Activated B cell treated with CpG ODN at 0.5 μM for 24 hours (primary cell): ENCODE measurements at regions not wholly inside any gene's neighbourhood (a gene's known extent, or its start where the extent isn't known, plus 50 kb on each side); places are given as distances from the start of the nearest gene placed in this dataset.

Experiments used
- ATAC-seq: fragments of 200-7000 bp; cut with Tn5 transposase; one replicate; pipeline ENCODE4 v1.10.0; 2021; ENCODE audit warnings: low read depth, mild to moderate bottlenecking, moderate library complexity
- CTCF ChIA-PET: fragments of 350-600 bp; sonication (Branson Sonifier 250); formaldehyde crosslinking; loops from one replicate; lab custom pipeline; 2021; ENCODE audit warnings: antibody characterized with exemption; lab: Charles Lee
- POLR2A ChIA-PET: fragments of 350-600 bp; sonication (Branson Sonifier 250); formaldehyde crosslinking; loops from one replicate; lab custom pipeline; 2021; ENCODE audit warnings: antibody characterized with exemption; lab: Charles Lee
- DNase-seq: peaks from one replicate; pipeline ENCODE4 v3.0.0; 2022
- H3K27ac Mint-ChIP-seq: one replicate; pipeline ENCODE4 v1.8.0; 2020; ENCODE audit warnings: mixed read lengths
- H3K27me3 Mint-ChIP-seq: one replicate; pipeline ENCODE4 v1.8.0; 2021; ENCODE audit warnings: mixed read lengths
- H3K36me3 Mint-ChIP-seq: one replicate; pipeline ENCODE4 v1.8.0; 2021; ENCODE audit warnings: low read depth, mixed read lengths
- H3K4me1 Mint-ChIP-seq: one replicate; pipeline ENCODE4 v1.8.0; 2021; ENCODE audit warnings: mixed read lengths
- H3K4me3 Mint-ChIP-seq: one replicate; pipeline ENCODE4 v1.8.0; 2020; ENCODE audit warnings: mild to moderate bottlenecking, mixed read lengths
- H3K9me3 Mint-ChIP-seq: one replicate; pipeline ENCODE4 v1.8.0; 2020; ENCODE audit warnings: mixed read lengths
- intact Hi-C: fragments of 100-400 bp; cut with micrococcal nuclease; formaldehyde crosslinking; loops from one replicate; pipeline ENCODE4 v1.15.1; 2024
- TF ChIP-seq, protein P1 (sequence below): fragments of 200-600 bp; IDR thresholded peaks from one replicate; pipeline ENCODE4 v1.8.0; 2022; ENCODE audit warnings: antibody characterized with exemption, mild to moderate bottlenecking

DNA sequence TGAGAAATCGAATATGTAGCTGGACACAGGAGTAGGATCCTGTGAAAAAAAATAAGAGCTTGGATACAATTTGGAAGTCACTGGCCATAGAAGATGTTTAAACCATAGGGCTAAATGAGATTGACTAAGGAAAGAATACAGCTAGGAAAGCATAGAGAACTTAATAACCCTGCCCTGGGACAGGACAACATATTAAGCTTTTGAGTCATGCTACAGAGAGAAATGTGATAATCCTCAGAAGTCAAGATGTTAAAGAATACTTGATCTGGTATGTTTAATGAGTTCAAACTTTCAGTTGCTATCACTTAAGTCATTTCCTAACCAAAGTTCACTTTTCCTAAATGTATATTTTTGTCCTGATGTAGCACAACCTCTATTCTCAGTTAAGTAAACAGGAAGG lies 154.6 kb upstream of the TSHZ2 start:
- no peak overlapping the region for H3K27ac Mint-ChIP-seq
- POLR2A ChIA-PET = no interaction called here
- no peaks in the 10 kb centered on the region for H3K36me3 Mint-ChIP-seq
- H3K27me3 Mint-ChIP-seq = peaks cover 4% of the 10 kb centered on the region
- intact Hi-C loops = no loop called here
- TF ChIP-seq, protein P1, sequence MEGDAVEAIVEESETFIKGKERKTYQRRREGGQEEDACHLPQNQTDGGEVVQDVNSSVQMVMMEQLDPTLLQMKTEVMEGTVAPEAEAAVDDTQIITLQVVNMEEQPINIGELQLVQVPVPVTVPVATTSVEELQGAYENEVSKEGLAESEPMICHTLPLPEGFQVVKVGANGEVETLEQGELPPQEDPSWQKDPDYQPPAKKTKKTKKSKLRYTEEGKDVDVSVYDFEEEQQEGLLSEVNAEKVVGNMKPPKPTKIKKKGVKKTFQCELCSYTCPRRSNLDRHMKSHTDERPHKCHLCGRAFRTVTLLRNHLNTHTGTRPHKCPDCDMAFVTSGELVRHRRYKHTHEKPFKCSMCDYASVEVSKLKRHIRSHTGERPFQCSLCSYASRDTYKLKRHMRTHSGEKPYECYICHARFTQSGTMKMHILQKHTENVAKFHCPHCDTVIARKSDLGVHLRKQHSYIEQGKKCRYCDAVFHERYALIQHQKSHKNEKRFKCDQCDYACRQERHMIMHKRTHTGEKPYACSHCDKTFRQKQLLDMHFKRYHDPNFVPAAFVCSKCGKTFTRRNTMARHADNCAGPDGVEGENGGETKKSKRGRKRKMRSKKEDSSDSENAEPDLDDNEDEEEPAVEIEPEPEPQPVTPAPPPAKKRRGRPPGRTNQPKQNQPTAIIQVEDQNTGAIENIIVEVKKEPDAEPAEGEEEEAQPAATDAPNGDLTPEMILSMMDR = no peak
- ATAC-seq (no peak), DNase-seq (no peak)
- CTCF ChIA-PET = no interaction called here
- H3K4me1 Mint-ChIP-seq = no peaks in the 10 kb centered on the region
- H3K9me3 Mint-ChIP-seq = no peaks in the 10 kb centered on the region
- H3K4me3 Mint-ChIP-seq = no peak overlapping the region

DNA sequence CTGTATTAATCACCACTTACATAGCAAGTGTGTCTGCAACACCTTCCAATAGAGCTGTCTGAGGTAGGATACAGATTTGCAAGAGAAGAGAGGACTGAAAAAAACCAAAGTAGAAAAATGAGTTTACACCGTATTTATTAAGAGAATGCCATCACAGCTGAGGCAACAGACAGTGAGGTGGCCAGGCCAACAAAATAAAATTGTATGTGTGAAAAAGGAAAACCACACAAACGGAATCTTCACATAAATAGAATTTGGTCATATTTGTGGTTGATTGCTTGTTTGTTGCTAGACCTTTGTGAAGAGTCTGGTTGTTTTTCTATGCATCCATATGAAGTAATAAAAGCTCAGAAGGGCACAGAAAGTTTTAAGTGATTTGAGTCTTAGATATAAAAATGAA lies 157.8 kb upstream of the TSHZ2 start:
- peaks cover 4% of the 10 kb centered on the region for H3K27me3 Mint-ChIP-seq
- H3K4me3 Mint-ChIP-seq = no peak overlapping the region
- intact Hi-C loops = no loop called here
- ChIA-PET CTCF (no interaction called here), POLR2A (no interaction called here)
- no peak overlapping the region for H3K27ac Mint-ChIP-seq
- DNase-seq (no peak), ATAC-seq (no peak)
- TF ChIP-seq, protein P1 = no peak
- H3K4me1 Mint-ChIP-seq = no peaks in the 10 kb centered on the region
- H3K36me3 Mint-ChIP-seq = no peaks in the 10 kb centered on the region
- H3K9me3 Mint-ChIP-seq = no peaks in the 10 kb centered on the region

DNA sequence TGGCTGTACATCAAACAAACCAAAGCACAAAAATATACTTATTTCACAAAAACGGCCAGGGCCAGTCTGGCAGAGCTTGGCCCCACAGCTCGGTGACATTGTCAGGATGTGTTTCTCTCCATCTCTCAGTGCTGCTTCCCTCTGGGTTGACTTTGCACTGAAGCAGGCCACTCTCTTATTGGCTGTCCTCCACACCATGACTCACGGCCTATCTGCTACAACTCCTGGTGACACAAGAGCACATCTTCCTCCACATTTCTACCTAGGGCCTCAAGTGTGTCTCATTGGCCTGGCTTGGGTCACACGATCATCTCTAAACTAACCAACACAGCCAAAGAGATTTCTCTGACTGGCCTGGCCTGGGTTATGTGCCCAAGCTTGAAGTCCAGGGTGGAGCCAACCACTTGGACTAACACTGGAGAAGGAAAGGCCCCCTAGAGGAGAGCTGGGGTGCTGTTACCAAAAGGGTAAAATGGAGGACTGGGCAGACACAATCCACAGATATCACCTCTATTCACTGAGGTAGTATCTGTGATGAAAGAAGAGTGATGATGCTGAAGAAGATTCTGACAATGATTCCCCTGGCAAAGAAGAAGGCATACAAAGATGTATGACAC lies 159.8 kb upstream of the TSHZ2 start:
- Mint-ChIP-seq H3K36me3 (no peaks in the 10 kb centered on the region), H3K4me3 (no peak overlapping the region), H3K27me3 (no peaks in the 10 kb centered on the region), H3K27ac (no peak overlapping the region), H3K4me1 (no peaks in the 10 kb centered on the region), H3K9me3 (no peaks in the 10 kb centered on the region)
- ChIA-PET POLR2A (no interaction called here), CTCF (no interaction called here)
- intact Hi-C loops = no loop called here
- ATAC-seq = no peak
- no peak for DNase-seq
- TF ChIP-seq, protein P1 = no peak

DNA sequence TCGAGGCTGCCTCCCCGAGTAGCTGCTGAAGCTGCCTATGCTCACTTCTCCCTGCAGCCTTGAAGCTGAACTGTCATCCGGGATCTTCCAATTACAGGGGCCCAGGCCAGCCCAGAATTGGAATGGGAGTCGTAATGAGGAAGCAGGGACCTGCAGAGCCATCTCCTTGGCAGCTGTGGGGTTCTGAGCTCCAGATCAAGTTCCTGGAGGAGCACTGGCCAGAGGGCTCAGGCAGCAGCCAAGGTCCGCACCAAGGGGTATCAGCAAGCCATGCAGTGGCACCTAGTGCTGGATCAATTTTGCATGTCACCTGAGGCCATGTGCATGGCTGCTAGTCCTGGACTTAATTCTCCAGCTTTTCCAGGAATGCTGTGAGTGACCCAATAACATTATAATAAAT lies 163.2 kb upstream of the TSHZ2 start:
- no peaks in the 10 kb centered on the region for H3K9me3 Mint-ChIP-seq

DNA sequence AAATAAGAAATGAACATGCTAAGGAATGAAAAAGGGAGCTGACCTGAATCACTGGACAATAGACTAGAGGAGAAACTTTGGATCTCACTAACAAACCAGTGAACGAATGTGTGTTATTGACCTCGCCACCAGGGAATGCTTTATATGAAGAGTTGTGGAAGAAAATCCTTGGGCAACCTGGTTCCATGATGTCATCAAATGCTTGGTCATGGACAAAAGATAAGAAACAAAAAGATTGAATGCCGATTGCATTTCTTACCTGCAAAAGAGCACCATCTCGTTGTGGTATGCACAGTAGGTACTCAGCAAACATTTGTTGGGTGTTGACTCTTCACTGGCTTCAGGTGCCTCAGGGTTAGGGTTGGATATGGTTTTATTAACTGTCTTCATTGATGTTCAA lies 165.2 kb upstream of the TSHZ2 start:
- H3K36me3 Mint-ChIP-seq = no peaks in the 10 kb centered on the region

More for the DNA sequence above, 163.2 kb upstream of the TSHZ2 start:
- DNase-seq (no peak), ATAC-seq (no peak)
- H3K27me3 Mint-ChIP-seq = no peaks in the 10 kb centered on the region
- CTCF ChIA-PET = no interaction called here
- POLR2A ChIA-PET = no interaction called here
- H3K27ac Mint-ChIP-seq = no peak overlapping the region
- TF ChIP-seq, protein P1 = no peak
- H3K4me1 Mint-ChIP-seq = no peaks in the 10 kb centered on the region
- no peaks in the 10 kb centered on the region for H3K36me3 Mint-ChIP-seq
- H3K4me3 Mint-ChIP-seq = no peak overlapping the region
- intact Hi-C loops = no loop called here

More for the DNA sequence above, 165.2 kb upstream of the TSHZ2 start:
- intact Hi-C loops = no loop called here
- CTCF ChIA-PET = no interaction called here
- ATAC-seq (no peak), DNase-seq (no peak)
- POLR2A ChIA-PET = no interaction called here
- H3K27ac Mint-ChIP-seq = no peak overlapping the region
- H3K27me3 Mint-ChIP-seq = no peaks in the 10 kb centered on the region
- no peaks in the 10 kb centered on the region for H3K9me3 Mint-ChIP-seq
- no peak overlapping the region for H3K4me3 Mint-ChIP-seq
- no peaks in the 10 kb centered on the region for H3K4me1 Mint-ChIP-seq
- TF ChIP-seq, protein P1 = no peak
